SK-N-SH treated with all-trans-retinoic acid at 6 μM for 48 hours (cell line): ENCODE measurements at regions not wholly inside any gene's neighbourhood (a gene's known extent, or its start where the extent isn't known, plus 50 kb on each side); places are given as distances from the start of the nearest gene placed in this dataset.

ENCODE experiments used
- ATAC-seq: fragments of 200-7000 bp; cut with Tn5 transposase; 3 replicates; pipeline ENCODE4 v1.9.1; 2020; ENCODE audit warnings: mild to moderate bottlenecking, moderate library complexity
- ARNTL ChIP-seq: fragments of 450-650 bp; formaldehyde crosslinking; IDR thresholded peaks from 2 replicates; pipeline ENCODE4 v1.5.0; 2020; ENCODE audit warnings: low read depth, mild to moderate bottlenecking, moderate library complexity, borderline replicate concordance
- BACH2 ChIP-seq: fragments of 250-450 bp; sonication (Bioruptor Pico); IDR thresholded peaks from 2 replicates; pipeline ENCODE4 v1.9.0; 2021; ENCODE audit warnings: mild to moderate bottlenecking, borderline replicate concordance
- CSDC2 ChIP-seq: fragments of 250-450 bp; sonication (Bioruptor Pico); IDR thresholded peaks from 2 replicates; pipeline ENCODE4 v1.5.0; 2020; ENCODE audit warnings: mild to moderate bottlenecking, moderate library complexity
- ESRRG ChIP-seq: fragments of 250-450 bp; sonication (Bioruptor Pico); IDR thresholded peaks from 2 replicates; pipeline ENCODE4 v1.6.1; 2021; ENCODE audit warnings: mild to moderate bottlenecking
- OSR1 ChIP-seq: fragments of 250-450 bp; sonication (Bioruptor Pico); IDR thresholded peaks from 2 replicates; pipeline ENCODE4 v1.8.0; 2022; ENCODE audit warnings: moderate library complexity, mild to moderate bottlenecking, inconsistent platforms
- RARB ChIP-seq: fragments of 250-450 bp; sonication (Bioruptor Pico); IDR thresholded peaks from 2 replicates; pipeline ENCODE4 v1.8.0; 2021; ENCODE audit warnings: mild to moderate bottlenecking, moderate library complexity
- SNAI2 ChIP-seq: fragments of 250-450 bp; sonication (Bioruptor Pico); IDR thresholded peaks from 2 replicates; pipeline ENCODE4 v1.5.0; 2020; ENCODE audit warnings: mild to moderate bottlenecking, moderate library complexity
- TCF4 ChIP-seq: fragments of 250-450 bp; sonication (Bioruptor Pico); IDR thresholded peaks from 2 replicates; pipeline ENCODE4 v1.8.0; 2021; ENCODE audit warnings: mild to moderate bottlenecking, moderate library complexity, borderline replicate concordance
- TOX ChIP-seq: fragments of 250-450 bp; sonication (Bioruptor Pico); IDR thresholded peaks from 2 replicates; pipeline ENCODE4 v1.8.0; 2021; ENCODE audit warnings: mild to moderate bottlenecking, moderate library complexity, borderline replicate concordance
- ZC3H10 ChIP-seq: fragments of 250-450 bp; sonication (Bioruptor Pico); IDR thresholded peaks from 2 replicates; pipeline ENCODE4 v1.5.1; 2021; ENCODE audit warnings: mild to moderate bottlenecking, moderate library complexity
- ZFP3 ChIP-seq: fragments of 250-450 bp; sonication (Bioruptor Pico); IDR thresholded peaks from 2 replicates; pipeline ENCODE4 v1.5.0; 2020; ENCODE audit warnings: mild to moderate bottlenecking, moderate library complexity
- ZNF565 ChIP-seq: fragments of 450-650 bp; formaldehyde crosslinking; conservative IDR thresholded peaks from 2 replicates; pipeline ENCODE4 v1.5.0; 2020; ENCODE audit warnings: low read depth, mild to moderate bottlenecking, moderate library complexity
- TF ChIP-seq, protein P1 (sequence below): fragments of 250-450 bp; sonication (Bioruptor Pico); IDR thresholded peaks from 2 replicates; pipeline ENCODE4 v1.5.1; 2020; ENCODE audit warnings: low read depth, mild to moderate bottlenecking, moderate library complexity
- TF ChIP-seq, protein P2 (sequence below): fragments of 250-450 bp; sonication (Bioruptor Pico); IDR thresholded peaks from 2 replicates; pipeline ENCODE4 v1.5.0; 2020; ENCODE audit warnings: mild to moderate bottlenecking, moderate library complexity
- TF ChIP-seq, protein P3 (sequence below): fragments of 250-450 bp; sonication (Bioruptor Pico); IDR thresholded peaks from 2 replicates; pipeline ENCODE4 v1.5.1; 2021; ENCODE audit warnings: mild to moderate bottlenecking, moderate library complexity
- TF ChIP-seq, protein P4 (sequence below): fragments of 250-450 bp; sonication (Bioruptor Pico); IDR thresholded peaks from 2 replicates; pipeline ENCODE4 v1.8.0; 2020; ENCODE audit warnings: mild to moderate bottlenecking, moderate library complexity, borderline replicate concordance
- TF ChIP-seq, protein P5 (sequence below): fragments of 250-450 bp; sonication (Bioruptor Pico); IDR thresholded peaks from 2 replicates; pipeline ENCODE4 v1.8.0; 2021; ENCODE audit warnings: low read depth, mild to moderate bottlenecking, moderate library complexity, borderline replicate concordance

DNA sequence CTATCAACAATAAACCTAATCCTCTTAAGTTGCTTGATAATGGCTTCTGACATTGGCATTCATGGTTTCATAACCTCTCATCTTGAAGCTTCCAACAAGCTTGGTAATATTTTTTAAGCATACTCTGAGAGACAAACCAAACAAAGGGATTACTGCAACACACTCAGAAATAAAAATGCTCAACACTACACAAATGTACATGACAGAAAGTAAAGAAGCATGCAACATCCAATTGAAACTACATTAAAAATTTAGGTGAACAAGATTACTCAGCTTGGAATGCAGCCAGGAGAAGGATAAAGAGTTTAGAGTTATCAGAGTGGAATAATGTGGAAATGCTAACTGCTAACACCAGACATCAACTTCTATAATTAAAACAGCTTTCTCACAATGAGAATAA, 1136.6 kb upstream of the PABPC4L start (continued):
- TF ChIP-seq, protein P1, sequence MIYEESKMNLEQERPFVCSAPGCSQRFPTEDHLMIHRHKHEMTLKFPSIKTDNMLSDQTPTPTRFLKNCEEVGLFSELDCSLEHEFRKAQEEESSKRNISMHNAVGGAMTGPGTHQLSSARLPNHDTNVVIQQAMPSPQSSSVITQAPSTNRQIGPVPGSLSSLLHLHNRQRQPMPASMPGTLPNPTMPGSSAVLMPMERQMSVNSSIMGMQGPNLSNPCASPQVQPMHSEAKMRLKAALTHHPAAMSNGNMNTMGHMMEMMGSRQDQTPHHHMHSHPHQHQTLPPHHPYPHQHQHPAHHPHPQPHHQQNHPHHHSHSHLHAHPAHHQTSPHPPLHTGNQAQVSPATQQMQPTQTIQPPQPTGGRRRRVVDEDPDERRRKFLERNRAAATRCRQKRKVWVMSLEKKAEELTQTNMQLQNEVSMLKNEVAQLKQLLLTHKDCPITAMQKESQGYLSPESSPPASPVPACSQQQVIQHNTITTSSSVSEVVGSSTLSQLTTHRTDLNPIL = no peak
- TF ChIP-seq ZFP3 = no peak
- TF ChIP-seq ZNF565 (CRISPR knock-in tag) = no peak

DNA sequence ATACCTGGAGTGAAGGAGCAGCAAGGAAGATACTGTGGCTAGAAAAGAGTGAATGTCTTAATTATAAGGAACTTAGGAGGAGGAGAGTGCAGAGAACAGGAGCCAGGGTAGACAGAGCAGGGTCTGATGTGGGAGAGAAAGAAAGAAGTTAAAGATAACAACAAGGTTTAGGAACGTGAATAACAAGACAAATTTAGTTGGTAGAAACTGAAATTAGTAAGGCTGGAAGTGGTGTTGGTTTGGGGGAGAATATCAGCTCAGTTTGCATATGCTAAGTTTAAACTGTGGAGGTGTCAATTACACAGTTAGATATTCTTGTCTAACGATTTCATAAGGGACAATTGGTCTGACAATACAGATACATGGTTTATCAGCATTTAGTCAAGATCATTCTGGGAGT, 1123.7 kb upstream of the PABPC4L start:
- no peak for ATAC-seq
- TF ChIP-seq, protein P1 = no peak
- TF ChIP-seq RARB = no peak
- TF ChIP-seq TOX = no peak
- no peak for TF ChIP-seq ZC3H10 (CRISPR knock-in tag)
- TF ChIP-seq TCF4 (CRISPR knock-in tag) = no peak

DNA sequence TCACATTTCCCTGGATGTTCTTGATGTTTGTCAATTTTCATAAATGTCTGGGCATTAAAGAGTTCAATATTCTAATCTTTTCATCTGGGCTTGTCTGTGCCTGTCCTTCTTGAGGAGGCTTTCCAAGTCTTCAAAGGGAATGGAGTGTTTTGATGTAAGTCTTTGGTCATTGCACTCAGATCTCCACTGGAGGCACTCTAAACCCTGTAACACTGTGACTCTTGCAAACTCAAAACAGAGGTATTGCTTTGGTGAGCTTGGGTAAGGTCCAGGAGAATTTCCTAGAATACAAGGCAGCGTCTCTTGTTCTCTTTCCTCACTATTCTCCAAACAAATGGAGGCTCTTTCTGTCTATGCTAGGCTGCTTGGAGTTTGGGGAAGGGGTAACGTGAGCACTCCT, 1118.1 kb upstream of the PABPC4L start:
- ATAC-seq = no peak
- TF ChIP-seq SNAI2 (CRISPR knock-in tag) (no peak), ZC3H10 (CRISPR knock-in tag) (no peak), OSR1 (no peak), TOX (no peak), ZNF565 (CRISPR knock-in tag) (no peak), BACH2 (no peak), RARB (no peak), TCF4 (CRISPR knock-in tag) (no peak), ZFP3 (no peak), CSDC2 (CRISPR knock-in tag) (no peak), ESRRG (CRISPR knock-in tag) (no peak), ARNTL (CRISPR knock-in tag) (no peak)
- TF ChIP-seq, protein P1 = no peak
- TF ChIP-seq, protein P2, sequence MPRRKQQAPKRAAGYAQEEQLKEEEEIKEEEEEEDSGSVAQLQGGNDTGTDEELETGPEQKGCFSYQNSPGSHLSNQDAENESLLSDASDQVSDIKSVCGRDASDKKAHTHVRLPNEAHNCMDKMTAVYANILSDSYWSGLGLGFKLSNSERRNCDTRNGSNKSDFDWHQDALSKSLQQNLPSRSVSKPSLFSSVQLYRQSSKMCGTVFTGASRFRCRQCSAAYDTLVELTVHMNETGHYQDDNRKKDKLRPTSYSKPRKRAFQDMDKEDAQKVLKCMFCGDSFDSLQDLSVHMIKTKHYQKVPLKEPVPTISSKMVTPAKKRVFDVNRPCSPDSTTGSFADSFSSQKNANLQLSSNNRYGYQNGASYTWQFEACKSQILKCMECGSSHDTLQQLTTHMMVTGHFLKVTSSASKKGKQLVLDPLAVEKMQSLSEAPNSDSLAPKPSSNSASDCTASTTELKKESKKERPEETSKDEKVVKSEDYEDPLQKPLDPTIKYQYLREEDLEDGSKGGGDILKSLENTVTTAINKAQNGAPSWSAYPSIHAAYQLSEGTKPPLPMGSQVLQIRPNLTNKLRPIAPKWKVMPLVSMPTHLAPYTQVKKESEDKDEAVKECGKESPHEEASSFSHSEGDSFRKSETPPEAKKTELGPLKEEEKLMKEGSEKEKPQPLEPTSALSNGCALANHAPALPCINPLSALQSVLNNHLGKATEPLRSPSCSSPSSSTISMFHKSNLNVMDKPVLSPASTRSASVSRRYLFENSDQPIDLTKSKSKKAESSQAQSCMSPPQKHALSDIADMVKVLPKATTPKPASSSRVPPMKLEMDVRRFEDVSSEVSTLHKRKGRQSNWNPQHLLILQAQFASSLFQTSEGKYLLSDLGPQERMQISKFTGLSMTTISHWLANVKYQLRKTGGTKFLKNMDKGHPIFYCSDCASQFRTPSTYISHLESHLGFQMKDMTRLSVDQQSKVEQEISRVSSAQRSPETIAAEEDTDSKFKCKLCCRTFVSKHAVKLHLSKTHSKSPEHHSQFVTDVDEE (CRISPR knock-in tag) = no peak
- TF ChIP-seq, protein P3, sequence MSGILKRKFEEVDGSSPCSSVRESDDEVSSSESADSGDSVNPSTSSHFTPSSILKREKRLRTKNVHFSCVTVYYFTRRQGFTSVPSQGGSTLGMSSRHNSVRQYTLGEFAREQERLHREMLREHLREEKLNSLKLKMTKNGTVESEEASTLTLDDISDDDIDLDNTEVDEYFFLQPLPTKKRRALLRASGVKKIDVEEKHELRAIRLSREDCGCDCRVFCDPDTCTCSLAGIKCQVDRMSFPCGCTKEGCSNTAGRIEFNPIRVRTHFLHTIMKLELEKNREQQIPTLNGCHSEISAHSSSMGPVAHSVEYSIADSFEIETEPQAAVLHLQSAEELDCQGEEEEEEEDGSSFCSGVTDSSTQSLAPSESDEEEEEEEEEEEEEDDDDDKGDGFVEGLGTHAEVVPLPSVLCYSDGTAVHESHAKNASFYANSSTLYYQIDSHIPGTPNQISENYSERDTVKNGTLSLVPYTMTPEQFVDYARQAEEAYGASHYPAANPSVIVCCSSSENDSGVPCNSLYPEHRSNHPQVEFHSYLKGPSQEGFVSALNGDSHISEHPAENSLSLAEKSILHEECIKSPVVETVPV (CRISPR knock-in tag) = no peak
- TF ChIP-seq, protein P4, sequence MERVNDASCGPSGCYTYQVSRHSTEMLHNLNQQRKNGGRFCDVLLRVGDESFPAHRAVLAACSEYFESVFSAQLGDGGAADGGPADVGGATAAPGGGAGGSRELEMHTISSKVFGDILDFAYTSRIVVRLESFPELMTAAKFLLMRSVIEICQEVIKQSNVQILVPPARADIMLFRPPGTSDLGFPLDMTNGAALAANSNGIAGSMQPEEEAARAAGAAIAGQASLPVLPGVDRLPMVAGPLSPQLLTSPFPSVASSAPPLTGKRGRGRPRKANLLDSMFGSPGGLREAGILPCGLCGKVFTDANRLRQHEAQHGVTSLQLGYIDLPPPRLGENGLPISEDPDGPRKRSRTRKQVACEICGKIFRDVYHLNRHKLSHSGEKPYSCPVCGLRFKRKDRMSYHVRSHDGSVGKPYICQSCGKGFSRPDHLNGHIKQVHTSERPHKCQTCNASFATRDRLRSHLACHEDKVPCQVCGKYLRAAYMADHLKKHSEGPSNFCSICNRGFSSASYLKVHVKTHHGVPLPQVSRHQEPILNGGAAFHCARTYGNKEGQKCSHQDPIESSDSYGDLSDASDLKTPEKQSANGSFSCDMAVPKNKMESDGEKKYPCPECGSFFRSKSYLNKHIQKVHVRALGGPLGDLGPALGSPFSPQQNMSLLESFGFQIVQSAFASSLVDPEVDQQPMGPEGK (CRISPR knock-in tag) = no peak
- TF ChIP-seq, protein P5, sequence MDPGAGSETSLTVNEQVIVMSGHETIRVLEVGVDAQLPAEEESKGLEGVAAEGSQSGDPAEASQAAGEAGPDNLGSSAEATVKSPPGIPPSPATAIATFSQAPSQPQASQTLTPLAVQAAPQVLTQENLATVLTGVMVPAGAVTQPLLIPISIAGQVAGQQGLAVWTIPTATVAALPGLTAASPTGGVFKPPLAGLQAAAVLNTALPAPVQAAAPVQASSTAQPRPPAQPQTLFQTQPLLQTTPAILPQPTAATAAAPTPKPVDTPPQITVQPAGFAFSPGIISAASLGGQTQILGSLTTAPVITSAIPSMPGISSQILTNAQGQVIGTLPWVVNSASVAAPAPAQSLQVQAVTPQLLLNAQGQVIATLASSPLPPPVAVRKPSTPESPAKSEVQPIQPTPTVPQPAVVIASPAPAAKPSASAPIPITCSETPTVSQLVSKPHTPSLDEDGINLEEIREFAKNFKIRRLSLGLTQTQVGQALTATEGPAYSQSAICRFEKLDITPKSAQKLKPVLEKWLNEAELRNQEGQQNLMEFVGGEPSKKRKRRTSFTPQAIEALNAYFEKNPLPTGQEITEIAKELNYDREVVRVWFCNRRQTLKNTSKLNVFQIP = no peak
